BJ (cell line): ENCODE measurements at regions not wholly inside any gene's neighbourhood (a gene's known extent, or its start where the extent isn't known, plus 50 kb on each side); places are given as distances from the start of the nearest gene placed in this dataset.
A peak's percentile ranks its signal among the peaks of the same experiment; 100 is the strongest.

Experiments
- CTCF ChIA-PET: fragments of 350-600 bp; formaldehyde crosslinking; extraction: SDS; loops from one replicate; lab custom pipeline; 2021; ENCODE audit warnings: antibody characterized with exemption, inconsistent platforms; lab: Yijun Ruan, JAX
- POLR2A ChIA-PET: fragments of 300-600 bp; sonication (Branson Sonifier 250); formaldehyde crosslinking; extraction: SDS; loops from one replicate; lab custom pipeline; 2021; ENCODE audit warnings: antibody characterized with exemption; lab: Charles Lee
- DNase-seq: peaks from one replicate; pipeline ENCODE4 v3.0.0-alpha.2; 2011; ENCODE audit warnings: low read depth
- H3K27me3 ChIP-seq: 2 replicates; pipeline ENCODE4 v1.6.0; 2011; ENCODE audit warnings: low read length; ENCODE audit not compliant: control insufficient read depth, insufficient read depth
- H3K36me3 ChIP-seq: 2 replicates; pipeline ENCODE4 v1.5.1; 2011; ENCODE audit warnings: low read length; ENCODE audit not compliant: control insufficient read depth, insufficient read depth
- H3K4me3 ChIP-seq: 2 replicates; pipeline ENCODE4 v1.5.1; 2011; ENCODE audit warnings: low read depth, mild to moderate bottlenecking, control low read depth, low read length
- TF ChIP-seq, protein P1 (sequence below): IDR thresholded peaks from 2 replicates; pipeline ENCODE4 v1.5.1; 2011; ENCODE audit warnings: low read depth, mild to moderate bottlenecking, control low read depth, inconsistent platforms, low read length, moderate library complexity; ENCODE audit not compliant: insufficient read depth

GRCh38 chr2:147046473-147046872 is 798.4 kb upstream of the ACVR2A start:
- no peak for DNase-seq
- Histone ChIP-seq H3K27me3 (no peaks in the 10 kb centered on the region), H3K36me3 (no peaks in the 10 kb centered on the region), H3K4me3 (no peak overlapping the region)
- CTCF ChIA-PET = no interaction called here
- TF ChIP-seq, protein P1, sequence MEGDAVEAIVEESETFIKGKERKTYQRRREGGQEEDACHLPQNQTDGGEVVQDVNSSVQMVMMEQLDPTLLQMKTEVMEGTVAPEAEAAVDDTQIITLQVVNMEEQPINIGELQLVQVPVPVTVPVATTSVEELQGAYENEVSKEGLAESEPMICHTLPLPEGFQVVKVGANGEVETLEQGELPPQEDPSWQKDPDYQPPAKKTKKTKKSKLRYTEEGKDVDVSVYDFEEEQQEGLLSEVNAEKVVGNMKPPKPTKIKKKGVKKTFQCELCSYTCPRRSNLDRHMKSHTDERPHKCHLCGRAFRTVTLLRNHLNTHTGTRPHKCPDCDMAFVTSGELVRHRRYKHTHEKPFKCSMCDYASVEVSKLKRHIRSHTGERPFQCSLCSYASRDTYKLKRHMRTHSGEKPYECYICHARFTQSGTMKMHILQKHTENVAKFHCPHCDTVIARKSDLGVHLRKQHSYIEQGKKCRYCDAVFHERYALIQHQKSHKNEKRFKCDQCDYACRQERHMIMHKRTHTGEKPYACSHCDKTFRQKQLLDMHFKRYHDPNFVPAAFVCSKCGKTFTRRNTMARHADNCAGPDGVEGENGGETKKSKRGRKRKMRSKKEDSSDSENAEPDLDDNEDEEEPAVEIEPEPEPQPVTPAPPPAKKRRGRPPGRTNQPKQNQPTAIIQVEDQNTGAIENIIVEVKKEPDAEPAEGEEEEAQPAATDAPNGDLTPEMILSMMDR = no peak
- POLR2A ChIA-PET = no interaction called here

GRCh38 chr2:147045113-147045512 is 799.7 kb upstream of the ACVR2A start:
- POLR2A ChIA-PET = no interaction called here
- CTCF ChIA-PET = interaction anchor here (1.0 to 2.9 kb wide), 10 partner anchors 11 to 868 kb away, joined by 3 to 13 read pairs (median 6); no protein-coding TSS in a partner anchor
- no peak overlapping the region for H3K4me3 ChIP-seq
- no peaks in the 10 kb centered on the region for H3K36me3 ChIP-seq
- TF ChIP-seq, protein P1 = peak; percentile 65
- no peak for DNase-seq
- no peaks in the 10 kb centered on the region for H3K27me3 ChIP-seq

GRCh38 chr2:147041121-147041494 is 803.7 kb upstream of the ACVR2A start:
- POLR2A ChIA-PET = no interaction called here
- TF ChIP-seq, protein P1 = no peak
- Histone ChIP-seq H3K27me3 (no peaks in the 10 kb centered on the region), H3K4me3 (no peak overlapping the region), H3K36me3 (no peaks in the 10 kb centered on the region)
- CTCF ChIA-PET = interaction anchor here (1.4 kb wide), 1 partner anchor 53 kb away, joined by 3 read pairs; no protein-coding TSS in a partner anchor
- DNase-seq = no peak

- no peak for DNase-seq
- H3K4me3 ChIP-seq = no peak overlapping the region
- POLR2A ChIA-PET = no interaction called here
- CTCF ChIA-PET = interaction anchor here (1.0 kb wide), 1 partner anchor 12 kb away, joined by 3 read pairs; no protein-coding TSS in a partner anchor
- TF ChIP-seq, protein P1 = no peak
- H3K36me3 ChIP-seq = no peaks in the 10 kb centered on the region
- no peaks in the 10 kb centered on the region for H3K27me3 ChIP-seq
Observed at GRCh38 chr2:147040298-147041120, 804.3 kb upstream of the ACVR2A start.

- TF ChIP-seq, protein P1 = no peak
Observed at GRCh38 chr2:147037048-147037447, 807.8 kb upstream of the ACVR2A start.

More at GRCh38 chr2:147037048-147037447, 807.8 kb upstream of the ACVR2A start:
- ChIA-PET CTCF (no interaction called here), POLR2A (no interaction called here)
- no peak for DNase-seq
- Histone ChIP-seq H3K36me3 (no peaks in the 10 kb centered on the region), H3K27me3 (no peaks in the 10 kb centered on the region), H3K4me3 (no peak overlapping the region)
